ENCODE measurements at regions not wholly inside any gene's neighbourhood (a gene's known extent, or its start where the extent isn't known, plus 50 kb on each side); places are given as distances from the start of the nearest gene placed in this dataset.
"Not testable (repeated sequence)": the region's sequence is repeated elsewhere in the genome, so short reads cannot be mapped to it uniquely, and the experiment has no call there.

- DNase-seq (ENCODE audit: low read depth in 2 of 2), result no peak
Observed at GRCh38 chrX:1778817-1779216, 164.0 kb downstream of the ASMT start.

DNA sequence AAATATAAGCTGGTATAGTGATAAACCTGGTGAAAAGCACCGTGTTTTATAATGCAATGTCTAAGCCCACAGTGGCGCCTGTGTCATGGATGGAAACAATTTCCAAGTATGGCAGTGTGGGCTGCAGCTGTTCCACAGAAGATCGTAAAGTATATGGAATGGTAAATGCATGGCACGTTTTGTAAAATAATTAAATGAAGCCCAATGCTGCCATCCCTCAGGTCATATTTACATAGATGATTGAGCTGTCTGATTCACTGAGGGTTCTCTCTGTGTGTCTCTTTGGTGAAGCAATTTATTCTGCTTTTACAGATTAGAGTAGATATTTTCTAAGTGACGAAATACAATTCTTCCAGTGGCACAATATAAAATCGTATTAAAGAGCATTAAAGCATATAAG lies 164.8 kb downstream of the ASMT start:
- no peak for DNase-seq (ENCODE audit: low read depth in 2 of 2)

DNA sequence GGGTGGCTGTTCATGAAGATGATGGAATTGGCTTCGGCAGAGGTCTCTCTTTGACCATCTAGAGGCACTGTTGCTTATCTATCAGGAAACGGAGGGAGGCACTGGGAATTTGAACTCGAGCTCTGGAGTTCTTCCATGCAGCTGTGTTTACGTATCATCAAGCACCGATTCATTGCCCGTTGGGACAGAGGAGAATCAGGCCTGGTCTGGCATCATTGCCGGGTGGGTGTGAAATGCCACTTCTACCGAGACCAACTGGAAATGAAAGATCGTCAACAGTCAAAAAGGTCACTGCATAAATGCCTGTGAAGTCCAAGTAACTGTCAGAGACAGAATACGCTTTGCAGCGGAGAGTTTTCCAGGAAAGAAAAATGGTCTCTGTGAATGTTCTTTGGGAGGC lies 166.9 kb downstream of the ASMT start:
- no peak for DNase-seq (ENCODE audit: low read depth in 2 of 2)

GRCh38 chrX:1784773-1785172 lies 169.9 kb downstream of the ASMT start:
- DNase-seq (ENCODE audit: low read depth in 2 of 2), result no peak

GRCh38 chrX:1788300-1788911 lies 173.5 kb downstream of the ASMT start:
- DNase-seq (ENCODE audit: low read depth in 2 of 2), result no peak

- DNase-seq (ENCODE audit: low read depth in 2 of 2), result no peak
Observed at GRCh38 chrX:1792636-1793035, 177.8 kb downstream of the ASMT start.

- no peak for DNase-seq (ENCODE audit: low read depth in 2 of 2)
Observed at GRCh38 chrX:1794586-1794985, 179.7 kb downstream of the ASMT start.

- no peak for DNase-seq (ENCODE audit: low read depth in 2 of 2)
Observed at GRCh38 chrX:1802912-1803311, 188.1 kb downstream of the ASMT start.

- no peak for DNase-seq (ENCODE audit: low read depth in 2 of 2)
Observed at GRCh38 chrX:1803741-1804140, 188.9 kb downstream of the ASMT start.

DNA sequence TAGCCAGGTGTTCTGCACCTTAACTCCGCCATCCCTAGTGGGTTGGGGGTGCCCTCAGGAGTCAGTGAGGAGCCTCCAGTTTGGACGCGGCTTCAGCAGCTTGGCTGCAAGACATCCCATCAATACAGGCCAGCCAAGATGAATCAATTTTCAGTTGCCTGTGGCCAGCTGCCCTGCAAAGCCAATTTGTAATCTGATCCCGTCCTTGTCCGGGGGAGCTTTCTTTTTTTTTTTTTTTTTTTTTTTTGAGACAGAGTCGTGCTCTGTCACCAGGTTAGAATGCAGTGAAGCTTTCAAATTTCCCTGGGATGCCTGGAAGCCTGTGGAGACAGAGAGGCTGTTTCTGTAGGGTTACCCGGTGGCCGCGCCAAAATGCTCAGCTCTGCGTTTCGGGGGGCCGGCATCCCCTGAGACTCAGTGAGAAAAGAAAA lies 192.5 kb downstream of the ASMT start:
- DNase-seq (ENCODE audit: low read depth in 2 of 2), result no peak

DNA sequence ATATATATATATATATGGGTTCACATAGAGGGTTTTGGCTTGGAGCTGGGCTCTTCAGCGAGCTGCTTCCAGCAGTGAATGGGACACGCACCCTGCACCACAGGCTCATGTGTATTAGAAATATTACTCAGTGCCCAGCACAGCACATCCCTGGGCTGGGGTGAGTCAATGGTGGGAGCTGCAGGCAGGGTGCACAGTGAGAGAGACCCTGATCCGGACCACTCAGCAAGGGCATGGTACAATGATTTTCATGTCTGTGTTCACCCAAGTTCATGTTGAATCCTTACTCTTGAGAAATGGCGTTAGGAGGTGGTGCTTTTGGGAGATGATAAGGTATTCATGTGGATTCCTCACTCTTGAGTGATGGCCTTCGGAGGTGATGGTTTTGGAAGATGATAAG lies 194.7 kb downstream of the ASMT start:
- no peak for DNase-seq (ENCODE audit: low read depth in 2 of 2)

GRCh38 chrX:1813809-1814208 lies 198.9 kb downstream of the ASMT start:
- DNase-seq (ENCODE audit: low read depth in 2 of 2), result no peak

- DNase-seq (ENCODE audit: low read depth in 2 of 2), result no peak
Observed at GRCh38 chrX:1815456-1816175, 200.8 kb downstream of the ASMT start.

DNA sequence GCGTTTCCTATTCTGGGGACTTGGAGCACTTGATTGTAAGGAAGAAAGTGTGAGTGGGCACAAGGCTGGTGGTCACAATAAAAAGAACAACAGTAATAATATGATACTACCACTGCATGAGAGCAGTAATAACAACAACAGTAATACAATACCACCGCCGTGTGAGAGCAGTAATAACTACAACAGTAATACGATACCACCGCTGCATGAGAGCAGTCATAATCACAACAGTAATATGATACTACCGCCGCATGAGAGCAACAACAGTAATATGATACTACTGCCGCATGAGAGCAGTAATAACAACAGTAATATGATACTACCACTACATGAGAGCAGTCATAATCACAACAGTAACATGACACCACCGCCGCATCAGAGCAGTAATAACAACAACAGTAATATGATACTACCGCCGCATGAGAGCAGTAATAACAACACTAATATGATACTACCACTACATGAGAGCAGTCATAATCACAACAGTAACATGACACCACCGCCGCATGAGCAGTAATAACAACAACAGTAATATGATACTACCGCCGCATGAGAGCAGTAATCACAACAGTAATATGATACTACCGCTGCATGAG lies 201.6 kb downstream of the ASMT start:
- not testable (repeated sequence) for DNase-seq (ENCODE audit: low read depth in 2 of 2)

- DNase-seq (ENCODE audit: low read depth in 2 of 2), result no peak
Observed at GRCh38 chrX:1821846-1822245, 207.0 kb downstream of the ASMT start.

DNA sequence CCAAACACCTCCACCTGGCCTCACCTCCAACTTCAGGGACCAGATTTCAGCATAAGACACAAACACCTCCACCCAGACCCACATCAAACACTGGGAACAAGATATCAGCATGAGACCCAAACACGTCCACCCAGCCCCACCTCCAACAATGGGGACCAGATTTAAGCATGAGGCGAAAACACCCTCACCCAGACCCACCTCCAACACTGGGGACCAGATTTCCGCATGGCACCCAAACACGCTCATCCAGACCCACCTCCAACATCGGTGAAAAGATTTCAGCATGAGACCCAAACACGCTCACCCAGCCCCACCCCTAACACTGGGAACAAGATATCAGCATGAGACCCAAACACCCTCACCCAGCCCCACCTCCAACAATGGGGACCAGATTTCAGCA lies 210.0 kb downstream of the ASMT start:
- DNase-seq (ENCODE audit: low read depth in 2 of 2), result no peak

DNA sequence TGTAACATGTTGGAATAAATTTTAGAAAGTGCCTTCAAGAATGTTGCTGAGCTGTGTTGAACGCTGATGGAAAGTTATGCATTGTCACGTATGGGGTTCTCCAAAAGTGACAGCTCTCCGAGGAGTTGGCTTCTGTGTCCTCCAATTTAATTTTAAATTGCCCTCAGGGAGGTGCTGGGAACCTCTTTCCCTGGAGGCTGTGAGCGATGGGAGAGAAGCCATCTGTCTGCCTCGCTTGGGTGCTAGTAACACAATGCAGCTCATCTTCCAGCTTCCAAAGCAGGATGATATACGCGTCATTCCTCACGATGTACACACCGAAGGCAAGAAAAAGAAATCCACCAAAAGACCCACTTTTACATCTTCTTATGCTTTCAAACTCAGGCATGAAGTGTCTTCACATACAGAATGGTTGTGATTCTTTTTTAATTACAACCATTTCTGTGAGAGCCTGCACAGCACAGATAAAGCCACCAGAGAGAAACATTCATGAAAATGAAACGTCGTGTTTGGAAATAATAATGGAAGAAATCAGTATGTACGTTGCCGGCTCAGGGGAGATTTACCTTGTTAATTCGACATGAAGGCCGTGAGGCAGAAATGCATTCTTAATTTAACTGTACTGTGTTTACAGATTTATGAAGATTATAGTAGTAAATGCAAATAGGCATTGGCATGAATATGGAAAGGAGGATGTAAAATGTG lies 218.9 kb downstream of the ASMT start:
- no peak for DNase-seq (ENCODE audit: low read depth in 2 of 2)

GRCh38 chrX:1835056-1835455 lies 220.2 kb downstream of the ASMT start:
- DNase-seq (ENCODE audit: low read depth in 2 of 2), result no peak

DNA sequence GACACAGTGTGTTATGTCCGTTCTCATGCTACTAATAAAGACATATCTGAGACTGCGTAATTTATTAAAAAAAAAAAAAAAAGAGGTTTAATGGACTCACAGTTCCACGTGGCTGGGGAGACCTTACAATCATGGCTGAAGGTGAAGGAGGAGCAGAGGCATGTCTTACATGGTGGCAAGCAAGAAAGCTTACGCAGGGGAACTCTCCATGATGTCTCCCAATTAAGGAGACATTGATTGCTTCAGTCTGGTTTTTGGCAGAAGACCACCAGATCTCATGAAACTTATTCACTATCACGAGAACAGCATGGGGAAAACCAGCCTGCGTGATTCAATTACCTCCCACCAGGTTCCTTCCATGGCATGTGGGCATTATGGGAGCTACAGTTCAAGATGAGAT lies 221.8 kb downstream of the ASMT start:
- DNase-seq (ENCODE audit: low read depth in 2 of 2), result no peak

- no peak for DNase-seq (ENCODE audit: low read depth in 2 of 2)
Observed at GRCh38 chrX:1841746-1842145, 226.9 kb downstream of the ASMT start.

- DNase-seq (ENCODE audit: low read depth in 2 of 2), result not testable (repeated sequence)
Observed at GRCh38 chrX:1847000-1847399, 232.1 kb downstream of the ASMT start.

GRCh38 chrX:1847790-1848189 lies 232.9 kb downstream of the ASMT start:
- not testable (repeated sequence) for DNase-seq (ENCODE audit: low read depth in 2 of 2)

- DNase-seq (ENCODE audit: low read depth in 2 of 2), result no peak
Observed at GRCh38 chrX:1851527-1851926, 236.7 kb downstream of the ASMT start.

All from fibroblast of skin of left biceps (primary cell).